A172 (cell line): ENCODE measurements at regions not wholly inside any gene's neighbourhood (a gene's known extent, or its start where the extent isn't known, plus 50 kb on each side); places are given as distances from the start of the nearest gene placed in this dataset.
A peak's percentile ranks its signal among the peaks of the same experiment; 100 is the strongest.

ENCODE experiments used
- DNase-seq: peaks from one replicate; pipeline ENCODE4 v3.0.0-alpha.2; 2015; ENCODE audit warnings: low spot score

DNA sequence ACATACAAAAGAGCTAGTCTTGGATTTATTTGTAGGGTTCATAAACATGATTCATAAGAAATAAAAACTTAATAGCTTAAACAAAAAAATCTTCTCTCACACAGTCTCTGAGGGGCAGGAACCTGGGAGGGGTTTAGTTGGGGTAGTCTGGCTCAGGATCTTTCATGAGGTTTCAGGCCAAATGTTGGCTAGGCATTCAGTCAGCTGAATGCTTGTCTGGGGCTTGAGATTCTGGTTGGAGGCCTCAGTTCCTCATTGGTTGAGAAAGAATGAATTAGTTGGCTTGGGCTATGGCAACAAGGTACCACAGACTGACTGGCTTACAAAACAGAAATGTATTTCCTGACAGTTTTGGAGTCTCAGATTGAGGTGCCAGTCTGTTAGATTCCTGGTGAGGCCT, 74.3 kb downstream of the ANKRD7 start:
- DNase-seq, result no peak

- DNase-seq, result no peak
These were observed 75.7 kb downstream of the ANKRD7 start for GRCh38 chr7:118300177-118300576.

- DNase-seq, result no peak
These were observed 79.6 kb downstream of the ANKRD7 start for GRCh38 chr7:118304100-118304499.

DNA sequence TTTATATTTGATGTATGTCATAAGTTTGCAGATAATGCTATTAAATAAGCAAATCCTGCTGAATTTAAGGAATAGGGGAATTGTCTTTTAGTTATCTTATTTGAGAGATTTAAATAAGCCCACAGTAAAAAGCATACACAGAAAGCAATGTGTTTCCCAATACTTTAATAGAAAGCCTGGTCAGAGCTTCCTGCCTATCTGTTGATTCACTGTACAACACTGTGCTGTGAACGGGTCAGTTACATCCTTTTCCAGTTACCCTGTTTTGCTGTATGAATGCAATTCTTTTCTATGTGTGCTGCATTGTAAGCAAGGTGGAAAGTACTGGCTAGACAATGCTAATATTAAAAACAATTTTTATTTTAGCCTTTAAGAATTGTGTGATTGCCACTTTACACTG, 81.2 kb downstream of the ANKRD7 start:
- no peak for DNase-seq

GRCh38 chr7:118306771-118307170, 82.3 kb downstream of the ANKRD7 start:
- peak; percentile 30 for DNase-seq

DNA sequence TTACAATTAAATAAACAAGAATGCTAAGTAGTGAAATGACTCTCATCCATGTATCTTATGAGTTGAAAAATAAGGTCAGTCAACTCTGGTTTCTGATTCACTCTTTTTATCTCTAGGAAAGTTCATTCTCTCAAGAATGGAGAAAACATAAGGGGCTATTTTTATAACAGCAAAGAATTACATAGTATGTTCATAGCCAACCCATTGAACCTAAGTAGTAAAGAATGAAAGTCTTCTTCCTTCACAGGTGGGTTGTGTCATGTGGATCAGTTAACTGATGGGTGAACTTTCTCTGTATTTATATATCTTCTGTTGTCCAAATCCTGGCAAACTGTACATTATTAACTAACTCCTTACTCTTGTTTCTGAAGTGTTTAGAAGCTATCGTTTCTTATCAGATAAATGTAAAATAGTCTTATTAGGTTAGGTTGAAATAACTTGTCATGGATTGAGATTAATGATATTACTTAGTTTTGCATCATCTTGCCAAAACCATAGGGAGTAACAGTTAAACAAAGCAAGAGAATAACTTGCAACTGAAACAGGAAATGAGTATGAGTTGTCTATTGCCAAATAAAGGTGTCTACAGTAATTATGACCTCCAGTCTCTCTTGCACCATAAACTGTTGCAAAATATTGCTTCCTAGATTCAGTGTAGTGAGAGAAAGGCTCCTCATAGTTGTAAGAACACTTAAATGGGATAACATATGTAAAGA, 86.8 kb downstream of the ANKRD7 start:
- DNase-seq, result peak; percentile 86

- no peak for DNase-seq
These were observed 87.5 kb downstream of the ANKRD7 start for GRCh38 chr7:118312051-118312450.

DNA sequence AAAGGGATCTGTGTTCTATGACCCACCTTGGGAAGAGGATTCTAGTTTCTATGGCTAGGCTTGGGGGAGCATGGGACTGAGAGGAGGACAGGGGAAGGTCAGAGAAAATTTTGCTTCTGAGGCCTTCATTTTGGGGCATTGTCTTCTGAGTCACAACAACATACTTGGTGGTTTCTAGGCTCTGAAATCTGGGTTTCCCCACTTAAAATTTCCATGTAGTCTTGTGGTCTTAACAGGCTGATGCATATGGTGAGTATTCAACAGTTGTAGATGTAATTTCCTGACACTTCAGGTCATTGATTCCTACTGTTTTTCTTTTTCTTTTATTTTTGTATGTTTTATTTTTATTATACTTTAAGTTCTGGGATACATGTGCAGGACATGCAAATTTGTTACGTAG, 88.5 kb downstream of the ANKRD7 start:
- peak; percentile 31 for DNase-seq

- no peak for DNase-seq
These were observed 100.4 kb downstream of the ANKRD7 start for GRCh38 chr7:118324790-118325449.

- DNase-seq, result no peak
These were observed 100.9 kb downstream of the ANKRD7 start for GRCh38 chr7:118325450-118325808.

- DNase-seq, result peak; percentile 94
These were observed 102.7 kb downstream of the ANKRD7 start for GRCh38 chr7:118327174-118327573.

DNA sequence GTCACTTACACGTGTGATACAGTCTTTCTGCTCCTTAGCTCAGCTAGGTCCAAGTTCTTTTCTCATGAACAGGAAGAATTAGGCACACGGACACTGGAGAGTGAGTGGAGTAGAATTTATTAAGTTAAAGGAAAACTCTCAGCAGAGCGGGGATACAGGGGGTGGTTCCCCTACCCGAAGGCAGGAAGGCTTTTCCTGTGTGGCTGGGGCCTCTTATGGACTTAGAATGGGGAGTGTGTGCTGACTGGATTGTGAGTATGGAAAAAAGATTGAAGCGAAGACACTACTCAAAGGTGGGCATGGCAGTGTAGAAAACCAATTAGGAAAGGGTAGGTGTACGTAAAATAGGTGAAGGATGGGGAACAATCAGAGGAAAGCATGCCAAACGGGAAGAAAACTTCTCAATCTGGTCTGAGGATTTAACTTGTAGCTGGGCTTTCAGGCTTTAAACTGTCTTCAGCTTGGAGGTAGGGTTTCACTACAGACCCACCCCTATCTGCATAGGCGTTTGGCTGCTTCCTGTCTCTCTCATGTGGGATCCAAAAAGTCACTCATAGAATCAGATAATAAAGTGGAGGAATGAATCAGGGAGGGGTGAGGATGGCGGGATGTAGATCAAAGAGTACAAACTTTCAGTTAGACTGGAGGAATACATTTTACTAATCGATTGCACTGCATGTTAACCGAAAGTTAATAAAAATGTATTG, 104.2 kb downstream of the ANKRD7 start:
- no peak for DNase-seq

DNA sequence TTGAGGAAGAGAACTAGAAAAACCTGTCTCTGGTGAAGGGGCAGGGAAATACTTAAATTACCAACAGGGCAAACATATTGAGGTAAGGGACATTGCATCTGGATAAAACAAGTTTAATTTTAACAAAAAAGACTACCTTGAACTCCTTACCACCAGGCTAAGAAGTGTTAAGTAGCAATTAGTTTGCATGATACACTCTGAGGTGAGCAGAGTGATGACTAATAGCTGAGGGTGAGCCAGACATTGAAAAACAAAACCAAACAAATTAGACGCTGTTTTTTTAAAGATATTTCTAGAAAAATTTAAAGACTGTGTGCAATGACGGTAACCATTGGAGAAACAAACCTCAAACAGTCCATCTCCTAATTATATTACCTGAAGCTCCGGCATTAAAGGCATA, 105.9 kb downstream of the ANKRD7 start:
- DNase-seq, result peak; percentile 40

- DNase-seq, result no peak
These were observed 122.2 kb downstream of the ANKRD7 start for GRCh38 chr7:118346748-118347147.

DNA sequence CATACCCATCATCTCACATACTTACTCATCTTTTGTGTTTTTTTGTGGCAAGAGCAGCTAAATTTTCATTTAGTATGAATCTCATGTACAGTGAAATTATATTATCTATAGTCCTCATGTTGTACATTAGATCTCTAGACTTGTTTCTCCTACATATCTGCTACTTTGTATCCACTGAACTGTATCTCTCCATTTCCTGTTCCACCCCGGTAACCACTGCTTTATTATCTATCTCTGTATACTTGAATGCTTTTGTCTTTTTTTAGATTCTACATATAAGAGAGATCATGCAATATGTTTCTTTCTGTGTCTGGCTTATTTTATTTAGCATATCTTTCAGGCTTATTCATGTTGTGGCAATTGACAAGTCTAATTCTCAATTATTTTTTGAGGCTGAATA, 125.1 kb downstream of the ANKRD7 start:
- no peak for DNase-seq

DNA sequence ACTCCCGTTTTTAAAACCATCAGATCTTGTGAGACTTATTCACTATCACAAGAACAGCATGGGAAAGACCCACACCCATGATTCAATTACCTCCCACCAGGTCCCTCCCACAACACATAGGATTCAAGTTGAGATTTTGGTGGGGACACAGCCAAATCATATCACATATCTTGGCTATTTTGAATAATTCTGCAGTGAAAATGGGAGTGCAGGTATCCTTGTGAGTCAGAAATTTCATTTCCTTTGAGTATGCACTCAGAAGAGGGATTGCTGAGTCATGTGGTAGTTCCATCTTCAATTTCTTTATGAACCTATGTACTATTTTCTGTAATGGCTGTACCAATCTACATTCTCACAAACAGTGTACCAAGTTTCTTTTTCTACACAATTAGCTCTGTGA, 125.8 kb downstream of the ANKRD7 start:
- DNase-seq, result no peak

DNA sequence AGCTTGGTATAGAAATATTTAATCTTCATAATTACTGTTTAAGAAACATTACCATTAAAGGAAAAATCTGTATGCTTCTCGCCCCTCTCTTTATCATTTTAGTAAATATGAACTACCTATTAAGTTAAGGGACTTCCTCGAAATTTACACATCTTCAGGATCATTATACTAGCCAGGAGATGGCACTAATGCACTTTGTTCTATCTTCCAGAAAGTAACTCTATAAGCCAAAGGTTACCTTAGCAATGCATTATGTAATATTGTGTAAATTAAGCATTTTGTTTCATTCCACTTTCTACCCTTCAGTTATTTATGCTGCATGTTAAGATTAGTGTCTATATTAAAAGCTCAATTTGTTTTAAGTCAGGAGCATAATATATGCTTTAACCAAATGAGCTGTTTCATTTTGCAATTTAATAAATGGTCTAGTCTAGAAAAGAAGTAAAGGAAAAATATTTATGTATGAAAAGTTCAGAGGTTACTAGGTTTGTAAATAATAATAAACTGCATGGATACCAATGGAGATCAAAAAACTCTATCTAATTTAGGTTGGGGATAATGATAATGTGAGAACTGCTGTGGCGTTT, 128.5 kb downstream of the ANKRD7 start:
- peak; percentile 59 for DNase-seq

DNA sequence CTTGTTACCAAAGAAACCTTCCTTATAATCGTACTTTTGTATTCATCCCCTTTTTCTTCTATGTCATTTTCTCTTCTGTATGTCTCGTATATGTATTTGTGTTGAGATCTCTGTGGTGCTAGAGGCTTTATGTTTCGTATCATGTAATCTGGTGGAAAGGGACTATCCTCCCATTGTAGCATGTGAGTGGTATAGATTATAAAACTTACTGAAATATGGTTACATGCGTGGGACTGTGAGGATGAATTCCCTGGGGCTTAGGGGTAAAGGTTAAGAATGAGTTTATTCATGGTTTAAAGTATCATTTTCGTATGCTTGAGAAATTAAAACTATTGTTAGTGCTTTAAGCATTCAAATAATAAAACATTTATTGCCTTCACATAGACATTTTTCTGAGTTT, 141.9 kb downstream of the ANKRD7 start:
- no peak for DNase-seq

- DNase-seq, result no peak
These were observed 144.5 kb downstream of the ANKRD7 start for GRCh38 chr7:118368958-118369357.

DNA sequence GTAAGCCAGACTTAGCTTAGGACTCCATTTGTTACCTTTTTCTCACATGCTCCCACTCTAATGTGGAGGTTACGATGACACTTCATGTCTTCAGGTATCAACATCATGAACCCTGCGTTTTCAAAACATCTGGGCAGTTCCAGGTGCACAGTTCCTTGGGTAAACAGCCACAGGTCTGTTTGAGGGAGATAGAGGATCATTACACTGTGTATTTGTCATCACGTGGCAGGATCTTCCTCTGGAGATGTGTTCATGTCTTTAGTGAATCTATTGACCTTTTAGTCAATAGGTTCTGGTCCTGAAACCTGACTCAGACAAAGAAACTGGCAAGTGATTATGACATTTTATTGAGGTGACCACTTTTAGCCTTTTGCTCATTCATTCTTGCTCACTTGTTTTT, 145.5 kb downstream of the ANKRD7 start:
- DNase-seq, result no peak

- DNase-seq, result peak; percentile 76
These were observed 148.0 kb downstream of the ANKRD7 start for GRCh38 chr7:118372530-118372929.

GRCh38 chr7:118389629-118390028, 165.1 kb downstream of the ANKRD7 start:
- DNase-seq, result no peak

DNA sequence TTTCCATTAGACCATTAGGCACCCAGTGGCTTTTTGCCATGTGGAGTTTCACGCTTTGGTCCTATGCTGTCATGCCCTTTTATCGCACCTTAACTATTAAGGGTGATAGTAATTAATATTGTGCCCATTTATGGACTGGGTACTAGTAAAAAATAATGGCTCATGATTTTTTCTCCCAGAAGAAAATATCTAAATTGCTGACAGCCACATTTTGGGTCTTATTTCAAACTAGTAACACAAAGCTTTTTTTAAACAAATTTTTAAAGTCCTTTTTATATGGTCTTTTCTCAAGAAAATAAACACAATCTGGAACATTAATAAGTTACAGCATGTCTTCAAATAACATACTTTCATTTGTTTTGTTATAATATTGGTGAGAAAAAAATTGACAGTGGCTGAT, 179.7 kb downstream of the ANKRD7 start:
- no peak for DNase-seq
